Neural cell (in vitro differentiated cells): ENCODE measurements at regions not wholly inside any gene's neighbourhood (a gene's known extent, or its start where the extent isn't known, plus 50 kb on each side); places are given as distances from the start of the nearest gene placed in this dataset.

Experiments used
- H2AFZ ChIP-seq: fragments of 200-600, 300-800 bp; sonication (generic), shearing (Covaris generic); 2 replicates; pipeline ENCODE4 v1.6.0; 2014; ENCODE audit warnings: low read depth, mild to moderate bottlenecking, antibody characterized with exemption, low read length, moderate library complexity
- H3F3A ChIP-seq: fragments of 200-600 bp; shearing (Covaris generic); 2 replicates; pipeline ENCODE4 v1.6.1; 2016; ENCODE audit warnings: mild to moderate bottlenecking, moderate library complexity, mixed read lengths, antibody characterized with exemption, low read length; ENCODE audit not compliant: insufficient read depth, poor library complexity, severe bottlenecking
- H3K27ac ChIP-seq: fragments of 200-600, 300-800 bp; sonication (generic), shearing (Covaris generic); 2 replicates; pipeline ENCODE4 v1.5.1; 2014; ENCODE audit warnings: mild to moderate bottlenecking, low read length, moderate library complexity
- H3K27me3 ChIP-seq: fragments of 300-800, 200-600 bp; sonication (generic), shearing (Covaris generic); 2 replicates; pipeline ENCODE4 v1.6.0; 2014; ENCODE audit warnings: mild to moderate bottlenecking, low read depth, low read length, moderate library complexity; ENCODE audit not compliant: insufficient read depth
- H3K36me3 ChIP-seq: fragments of 300-800, 200-600 bp; sonication (generic), shearing (Covaris generic); 2 replicates; pipeline ENCODE4 v1.5.1; 2014; ENCODE audit warnings: mild to moderate bottlenecking, antibody characterized with exemption, low read length, moderate library complexity; ENCODE audit not compliant: insufficient read depth
- H3K4me2 ChIP-seq: fragments of 300-800, 200-600 bp; sonication (generic), shearing (Covaris generic); 2 replicates; pipeline ENCODE4 v1.6.0; 2014; ENCODE audit warnings: mild to moderate bottlenecking, low read length
- H3K4me3 ChIP-seq: fragments of 300-800, 200-600 bp; sonication (generic), shearing (Covaris generic); 2 replicates; pipeline ENCODE4 v1.5.1; 2014; ENCODE audit warnings: mild to moderate bottlenecking, low read length, moderate library complexity
- H3K79me2 ChIP-seq: fragments of 200-600 bp; shearing (Covaris generic); replicated peaks from 2 replicates; pipeline ENCODE4 v1.6.0; 2014; ENCODE audit warnings: mild to moderate bottlenecking, low read length, moderate library complexity; ENCODE audit not compliant: insufficient read depth
- H3K9ac ChIP-seq: fragments of 300-800, 200-600 bp; sonication (generic), shearing (Covaris generic); 2 replicates; pipeline ENCODE4 v1.6.1; 2016; ENCODE audit warnings: mild to moderate bottlenecking, low read length, mixed read lengths
- H3K9me2 ChIP-seq: fragments of 200-600 bp; shearing (Covaris generic); 2 replicates; pipeline ENCODE4 v1.6.1; 2016; ENCODE audit warnings: mild to moderate bottlenecking, low read length, mixed read lengths; ENCODE audit not compliant: insufficient read depth
- H3K9me3 ChIP-seq: fragments of 200-600, 300-800 bp; sonication (generic), shearing (Covaris generic); 2 replicates; pipeline ENCODE4 v1.6.1; 2016; ENCODE audit warnings: mild to moderate bottlenecking, mixed run types, low read length, moderate library complexity, mixed read lengths
- H4K20me1 ChIP-seq: fragments of 200-600 bp; shearing (Covaris generic); 2 replicates; pipeline ENCODE4 v1.6.1; 2016; ENCODE audit warnings: mild to moderate bottlenecking, mixed run types; ENCODE audit not compliant: insufficient read depth
- EP300 ChIP-seq: fragments of 450-650 bp; conservative IDR thresholded peaks from 2 replicates; pipeline ENCODE4 v1.6.1; 2014; ENCODE audit warnings: antibody characterized with exemption, mild to moderate bottlenecking, moderate library complexity; ENCODE audit not compliant: poor library complexity, severe bottlenecking
- EZH2 ChIP-seq: fragments of 200-600, 300-800 bp; shearing (Covaris generic), sonication (generic); IDR thresholded peaks from 2 replicates; pipeline ENCODE4 v1.6.1; 2014; ENCODE audit warnings: antibody characterized with exemption, low read length, borderline replicate concordance, mild to moderate bottlenecking; ENCODE audit not compliant: insufficient read depth, poor library complexity, severe bottlenecking
- MXI1 ChIP-seq: fragments of 450-650 bp; conservative IDR thresholded peaks from 2 replicates; pipeline ENCODE4 v1.6.1; 2014; ENCODE audit warnings: antibody characterized with exemption, mild to moderate bottlenecking; ENCODE audit not compliant: poor library complexity, severe bottlenecking
- POLR2AphosphoS5 ChIP-seq: IDR thresholded peaks from 2 replicates; pipeline ENCODE4 v1.6.1; 2012
- RAD21 ChIP-seq: fragments of 450-650 bp; conservative IDR thresholded peaks from 2 replicates; pipeline ENCODE4 v1.6.1; 2014; ENCODE audit warnings: antibody characterized with exemption, mild to moderate bottlenecking, moderate library complexity
- SMC3 ChIP-seq: fragments of 450-650 bp; conservative IDR thresholded peaks from 2 replicates; pipeline ENCODE4 v1.6.1; 2014; ENCODE audit warnings: antibody characterized with exemption, mild to moderate bottlenecking, moderate library complexity; ENCODE audit not compliant: poor library complexity
- TAF1 ChIP-seq: IDR thresholded peaks from 2 replicates; pipeline ENCODE4 v1.6.1; 2012; ENCODE audit warnings: low read depth
- TF ChIP-seq, protein P1 (sequence below): IDR thresholded peaks from 2 replicates; pipeline ENCODE4 v1.6.1; 2012; ENCODE audit warnings: borderline replicate concordance
- TF ChIP-seq, protein P2 (sequence below): fragments of 450-650 bp; IDR thresholded peaks from 2 replicates; pipeline ENCODE4 v1.5.1; 2014; ENCODE audit warnings: antibody characterized with exemption, mild to moderate bottlenecking, moderate library complexity; ENCODE audit not compliant: poor library complexity, severe bottlenecking

DNA sequence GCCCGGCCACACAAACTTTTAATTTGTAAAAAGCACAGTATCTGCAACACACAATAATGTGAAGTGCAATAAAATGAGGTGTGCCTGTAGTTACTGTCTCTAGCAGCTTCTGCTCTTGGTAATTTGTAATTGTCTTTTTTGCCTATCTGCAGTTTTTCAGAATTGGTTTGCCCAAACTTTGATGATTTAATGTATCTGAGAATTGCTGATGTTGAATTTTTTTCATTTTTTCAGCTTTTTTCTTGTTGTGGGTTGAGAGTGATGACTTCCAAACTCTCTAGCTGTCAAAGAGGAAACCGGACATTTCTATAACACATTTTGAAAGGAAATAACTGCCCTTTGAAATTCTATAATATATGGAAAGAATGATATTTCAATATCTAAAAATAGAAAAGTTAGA, 236.9 kb downstream of the RERGL start:
- no peaks in the 10 kb centered on the region for H4K20me1 ChIP-seq
- no peak overlapping the region for H3K27ac ChIP-seq
- no peak overlapping the region for H2AFZ ChIP-seq
- TF ChIP-seq RAD21 (no peak), POLR2AphosphoS5 (no peak), MXI1 (no peak), EP300 (no peak), TAF1 (no peak), SMC3 (no peak)
- TF ChIP-seq, protein P1, sequence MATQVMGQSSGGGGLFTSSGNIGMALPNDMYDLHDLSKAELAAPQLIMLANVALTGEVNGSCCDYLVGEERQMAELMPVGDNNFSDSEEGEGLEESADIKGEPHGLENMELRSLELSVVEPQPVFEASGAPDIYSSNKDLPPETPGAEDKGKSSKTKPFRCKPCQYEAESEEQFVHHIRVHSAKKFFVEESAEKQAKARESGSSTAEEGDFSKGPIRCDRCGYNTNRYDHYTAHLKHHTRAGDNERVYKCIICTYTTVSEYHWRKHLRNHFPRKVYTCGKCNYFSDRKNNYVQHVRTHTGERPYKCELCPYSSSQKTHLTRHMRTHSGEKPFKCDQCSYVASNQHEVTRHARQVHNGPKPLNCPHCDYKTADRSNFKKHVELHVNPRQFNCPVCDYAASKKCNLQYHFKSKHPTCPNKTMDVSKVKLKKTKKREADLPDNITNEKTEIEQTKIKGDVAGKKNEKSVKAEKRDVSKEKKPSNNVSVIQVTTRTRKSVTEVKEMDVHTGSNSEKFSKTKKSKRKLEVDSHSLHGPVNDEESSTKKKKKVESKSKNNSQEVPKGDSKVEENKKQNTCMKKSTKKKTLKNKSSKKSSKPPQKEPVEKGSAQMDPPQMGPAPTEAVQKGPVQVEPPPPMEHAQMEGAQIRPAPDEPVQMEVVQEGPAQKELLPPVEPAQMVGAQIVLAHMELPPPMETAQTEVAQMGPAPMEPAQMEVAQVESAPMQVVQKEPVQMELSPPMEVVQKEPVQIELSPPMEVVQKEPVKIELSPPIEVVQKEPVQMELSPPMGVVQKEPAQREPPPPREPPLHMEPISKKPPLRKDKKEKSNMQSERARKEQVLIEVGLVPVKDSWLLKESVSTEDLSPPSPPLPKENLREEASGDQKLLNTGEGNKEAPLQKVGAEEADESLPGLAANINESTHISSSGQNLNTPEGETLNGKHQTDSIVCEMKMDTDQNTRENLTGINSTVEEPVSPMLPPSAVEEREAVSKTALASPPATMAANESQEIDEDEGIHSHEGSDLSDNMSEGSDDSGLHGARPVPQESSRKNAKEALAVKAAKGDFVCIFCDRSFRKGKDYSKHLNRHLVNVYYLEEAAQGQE = no peak
- TF ChIP-seq, protein P2, sequence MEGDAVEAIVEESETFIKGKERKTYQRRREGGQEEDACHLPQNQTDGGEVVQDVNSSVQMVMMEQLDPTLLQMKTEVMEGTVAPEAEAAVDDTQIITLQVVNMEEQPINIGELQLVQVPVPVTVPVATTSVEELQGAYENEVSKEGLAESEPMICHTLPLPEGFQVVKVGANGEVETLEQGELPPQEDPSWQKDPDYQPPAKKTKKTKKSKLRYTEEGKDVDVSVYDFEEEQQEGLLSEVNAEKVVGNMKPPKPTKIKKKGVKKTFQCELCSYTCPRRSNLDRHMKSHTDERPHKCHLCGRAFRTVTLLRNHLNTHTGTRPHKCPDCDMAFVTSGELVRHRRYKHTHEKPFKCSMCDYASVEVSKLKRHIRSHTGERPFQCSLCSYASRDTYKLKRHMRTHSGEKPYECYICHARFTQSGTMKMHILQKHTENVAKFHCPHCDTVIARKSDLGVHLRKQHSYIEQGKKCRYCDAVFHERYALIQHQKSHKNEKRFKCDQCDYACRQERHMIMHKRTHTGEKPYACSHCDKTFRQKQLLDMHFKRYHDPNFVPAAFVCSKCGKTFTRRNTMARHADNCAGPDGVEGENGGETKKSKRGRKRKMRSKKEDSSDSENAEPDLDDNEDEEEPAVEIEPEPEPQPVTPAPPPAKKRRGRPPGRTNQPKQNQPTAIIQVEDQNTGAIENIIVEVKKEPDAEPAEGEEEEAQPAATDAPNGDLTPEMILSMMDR = no peak
- H3K9me2 ChIP-seq = no peaks in the 10 kb centered on the region
- no peak overlapping the region for H3K4me2 ChIP-seq
- no peak overlapping the region for H3K9ac ChIP-seq
- H3K36me3 ChIP-seq = no peaks in the 10 kb centered on the region
- H3F3A ChIP-seq = no peaks in the 10 kb centered on the region
- no peaks in the 10 kb centered on the region for H3K79me2 ChIP-seq
- no peak overlapping the region for H3K4me3 ChIP-seq
- H3K27me3 ChIP-seq = no peaks in the 10 kb centered on the region
- H3K9me3 ChIP-seq = no peaks in the 10 kb centered on the region

DNA sequence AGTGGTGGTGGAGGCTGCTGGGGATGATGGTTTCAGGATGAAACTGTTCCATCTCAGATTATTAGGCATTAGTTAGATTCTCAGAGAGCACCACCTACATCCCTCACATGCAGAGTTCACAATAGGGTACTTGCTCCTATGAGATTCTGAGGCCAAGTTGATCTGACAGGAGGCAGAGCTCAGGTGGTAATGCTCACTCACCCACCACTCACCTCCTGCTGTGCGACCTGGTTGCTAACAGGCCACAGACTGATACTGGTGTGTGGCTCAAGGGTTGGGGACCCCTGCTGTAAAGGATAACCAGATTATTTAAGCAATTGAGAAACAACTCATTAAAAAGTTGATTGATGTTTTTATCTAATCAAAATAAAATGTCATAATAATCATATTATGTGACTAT, 248.5 kb downstream of the RERGL start:
- H4K20me1 ChIP-seq = no peaks in the 10 kb centered on the region
- H3K4me2 ChIP-seq = no peak overlapping the region
- no peaks in the 10 kb centered on the region for H3K27me3 ChIP-seq
- no peak overlapping the region for H3K4me3 ChIP-seq
- no peaks in the 10 kb centered on the region for H3K36me3 ChIP-seq
- no peak overlapping the region for H3K9ac ChIP-seq
- no peaks in the 10 kb centered on the region for H3K9me2 ChIP-seq
- TF ChIP-seq SMC3 (no peak), EZH2 (no peak), POLR2AphosphoS5 (no peak), TAF1 (no peak), EP300 (no peak), MXI1 (no peak), RAD21 (no peak)
- TF ChIP-seq, protein P1 = no peak
- TF ChIP-seq, protein P2 = no peak
- no peaks in the 10 kb centered on the region for H3K79me2 ChIP-seq
- no peak overlapping the region for H2AFZ ChIP-seq
- no peaks in the 10 kb centered on the region for H3K9me3 ChIP-seq
- H3K27ac ChIP-seq = no peak overlapping the region
- no peaks in the 10 kb centered on the region for H3F3A ChIP-seq
